ENCODE measurements at regions not wholly inside any gene's neighbourhood (a gene's known extent, or its start where the extent isn't known, plus 50 kb on each side); places are given as distances from the start of the nearest gene placed in this dataset.
A peak's percentile ranks its signal among the peaks of the same experiment; 100 is the strongest.

DNA sequence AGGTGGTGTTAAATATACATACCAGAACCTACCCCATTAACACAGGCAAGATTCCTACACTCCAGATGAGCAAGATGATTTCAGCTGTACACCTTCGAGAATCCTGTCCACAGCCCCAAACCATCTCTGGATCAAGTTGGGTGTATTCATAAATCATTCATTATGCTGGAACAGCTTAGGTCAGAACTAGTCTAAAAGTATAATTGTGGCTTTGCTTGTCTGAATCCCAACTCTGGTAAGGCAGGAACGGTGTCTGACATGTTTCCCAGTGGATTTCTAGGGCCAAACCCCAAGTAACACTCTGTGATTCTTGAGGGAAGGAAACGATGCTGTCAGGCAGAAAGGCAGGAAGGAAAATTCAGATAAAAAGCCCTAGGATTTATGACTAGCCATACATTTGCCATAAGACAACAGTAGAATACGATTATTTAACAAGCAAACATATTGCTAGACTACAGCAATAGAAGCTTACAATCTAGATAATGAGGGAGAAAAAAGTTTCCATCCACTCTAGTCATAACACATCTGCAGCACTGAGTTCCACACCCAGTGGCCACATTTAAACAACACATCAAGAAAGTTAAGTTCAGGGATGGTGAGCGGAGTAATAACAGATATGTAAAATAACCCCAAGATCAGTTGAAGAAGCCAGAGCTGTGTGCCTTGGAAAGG lies 444.8 kb downstream of the RND3 start:
- no peak for DNase-seq
- no peak overlapping the region for H3K27ac Mint-ChIP-seq
- no peaks in the 10 kb centered on the region for H3K36me3 Mint-ChIP-seq (ENCODE audit: low read depth)
- peaks cover 8% of the 10 kb centered on the region for H3K4me1 Mint-ChIP-seq
- no peaks in the 10 kb centered on the region for H3K27me3 Mint-ChIP-seq (ENCODE audit: low read depth, poor library complexity)
- TF ChIP-seq, protein P1, sequence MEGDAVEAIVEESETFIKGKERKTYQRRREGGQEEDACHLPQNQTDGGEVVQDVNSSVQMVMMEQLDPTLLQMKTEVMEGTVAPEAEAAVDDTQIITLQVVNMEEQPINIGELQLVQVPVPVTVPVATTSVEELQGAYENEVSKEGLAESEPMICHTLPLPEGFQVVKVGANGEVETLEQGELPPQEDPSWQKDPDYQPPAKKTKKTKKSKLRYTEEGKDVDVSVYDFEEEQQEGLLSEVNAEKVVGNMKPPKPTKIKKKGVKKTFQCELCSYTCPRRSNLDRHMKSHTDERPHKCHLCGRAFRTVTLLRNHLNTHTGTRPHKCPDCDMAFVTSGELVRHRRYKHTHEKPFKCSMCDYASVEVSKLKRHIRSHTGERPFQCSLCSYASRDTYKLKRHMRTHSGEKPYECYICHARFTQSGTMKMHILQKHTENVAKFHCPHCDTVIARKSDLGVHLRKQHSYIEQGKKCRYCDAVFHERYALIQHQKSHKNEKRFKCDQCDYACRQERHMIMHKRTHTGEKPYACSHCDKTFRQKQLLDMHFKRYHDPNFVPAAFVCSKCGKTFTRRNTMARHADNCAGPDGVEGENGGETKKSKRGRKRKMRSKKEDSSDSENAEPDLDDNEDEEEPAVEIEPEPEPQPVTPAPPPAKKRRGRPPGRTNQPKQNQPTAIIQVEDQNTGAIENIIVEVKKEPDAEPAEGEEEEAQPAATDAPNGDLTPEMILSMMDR (IDR thresholded peaks at IDR 0.05) = no peak
- H3K9me3 Mint-ChIP-seq = no peaks in the 10 kb centered on the region
- H3K4me3 Mint-ChIP-seq = no peak overlapping the region

DNA sequence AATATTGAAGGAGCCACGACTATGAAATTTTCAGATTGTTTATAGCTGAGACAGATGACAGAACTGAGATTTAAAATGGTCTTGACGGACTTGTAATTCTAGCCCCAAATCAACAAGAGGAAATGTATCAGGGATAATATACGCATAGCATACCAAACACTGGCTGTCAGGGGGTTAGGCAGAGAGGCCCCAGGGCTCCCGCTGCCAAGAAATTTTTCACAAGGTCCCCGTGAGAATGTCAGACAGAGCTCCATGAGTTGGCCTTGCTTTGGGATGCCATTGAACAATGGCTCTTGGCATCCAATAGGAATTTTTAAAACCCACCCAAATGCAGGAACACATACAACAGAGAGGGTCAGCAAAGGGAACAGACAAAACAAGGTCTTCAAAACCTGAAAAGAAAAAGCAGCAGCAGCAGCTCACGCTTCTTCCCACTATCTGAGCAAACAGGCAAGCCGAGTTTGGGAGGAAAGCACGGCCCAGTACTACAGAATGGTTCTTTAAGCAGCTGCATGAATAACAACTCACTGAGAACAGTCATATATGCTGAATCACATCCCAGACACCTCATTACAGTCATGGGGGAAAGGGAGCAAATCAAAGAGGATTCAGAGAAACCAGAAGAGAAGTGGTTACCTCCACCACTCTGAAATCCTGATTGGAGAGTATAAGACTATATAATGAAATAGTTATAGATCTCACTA lies 445.6 kb downstream of the RND3 start:
- Mint-ChIP-seq H3K4me3 (no peak overlapping the region), H3K4me1 (peaks cover 6% of the 10 kb centered on the region), H3K27me3 (ENCODE audit: low read depth, poor library complexity) (no peaks in the 10 kb centered on the region), H3K27ac (peak overlapping the region; percentile 24), H3K9me3 (no peaks in the 10 kb centered on the region), H3K36me3 (ENCODE audit: low read depth) (no peaks in the 10 kb centered on the region)
- DNase-seq = no peak
- TF ChIP-seq, protein P1 (IDR thresholded peaks at IDR 0.05) = no peak

DNA sequence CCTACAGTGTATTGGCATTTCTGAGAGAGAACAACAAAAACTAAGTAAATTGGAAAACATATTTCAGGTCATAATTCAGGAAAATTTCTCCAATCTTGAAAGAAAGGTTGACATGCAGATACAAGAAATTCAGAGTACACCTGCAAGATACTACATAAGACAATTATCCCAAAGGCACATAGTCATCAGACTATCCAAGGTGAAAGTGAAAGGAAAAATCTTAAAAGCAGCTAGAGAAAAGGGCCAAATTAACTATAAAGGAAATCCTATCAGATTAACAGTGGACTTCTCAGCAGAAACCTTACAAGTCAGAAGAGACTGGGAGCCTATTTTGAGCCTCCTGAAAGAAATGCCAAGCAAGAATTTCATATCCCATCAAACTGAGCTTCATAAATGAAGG lies 449.0 kb upstream of the MMADHC start:
- H3K4me3 Mint-ChIP-seq = no peak overlapping the region
- H3K27me3 Mint-ChIP-seq (ENCODE audit: low read depth, poor library complexity) = no peaks in the 10 kb centered on the region
- TF ChIP-seq, protein P1 (IDR thresholded peaks at IDR 0.05) = no peak
- H3K36me3 Mint-ChIP-seq (ENCODE audit: low read depth) = no peaks in the 10 kb centered on the region
- peaks cover 16% of the 10 kb centered on the region for H3K4me1 Mint-ChIP-seq
- no peak for DNase-seq
- H3K9me3 Mint-ChIP-seq = no peaks in the 10 kb centered on the region
- no peak overlapping the region for H3K27ac Mint-ChIP-seq

DNA sequence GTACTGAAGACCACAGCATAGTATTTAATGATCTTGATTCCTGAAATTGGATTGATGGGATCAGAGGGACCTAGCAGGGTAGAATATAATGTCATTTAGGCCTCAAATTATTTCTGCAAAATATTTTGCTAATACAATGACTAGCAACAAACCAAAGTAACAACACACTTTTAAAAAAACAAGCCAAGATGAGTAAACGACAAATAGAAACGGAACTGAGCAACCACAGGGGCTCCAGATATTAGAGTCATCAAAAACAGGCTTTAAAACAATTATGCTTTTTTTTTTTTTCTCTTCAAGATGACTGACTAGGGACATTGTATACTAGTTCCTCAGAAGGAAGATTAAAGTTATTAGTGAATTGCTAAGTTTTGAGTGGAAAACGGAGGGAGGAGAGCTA lies 447.1 kb upstream of the MMADHC start:
- DNase-seq = no peak
- TF ChIP-seq, protein P1 (IDR thresholded peaks at IDR 0.05) = no peak
- no peaks in the 10 kb centered on the region for H3K27me3 Mint-ChIP-seq (ENCODE audit: low read depth, poor library complexity)
- no peaks in the 10 kb centered on the region for H3K9me3 Mint-ChIP-seq
- H3K27ac Mint-ChIP-seq = no peak overlapping the region
- H3K4me1 Mint-ChIP-seq = peaks cover 16% of the 10 kb centered on the region
- no peak overlapping the region for H3K4me3 Mint-ChIP-seq
- no peaks in the 10 kb centered on the region for H3K36me3 Mint-ChIP-seq (ENCODE audit: low read depth)

DNA sequence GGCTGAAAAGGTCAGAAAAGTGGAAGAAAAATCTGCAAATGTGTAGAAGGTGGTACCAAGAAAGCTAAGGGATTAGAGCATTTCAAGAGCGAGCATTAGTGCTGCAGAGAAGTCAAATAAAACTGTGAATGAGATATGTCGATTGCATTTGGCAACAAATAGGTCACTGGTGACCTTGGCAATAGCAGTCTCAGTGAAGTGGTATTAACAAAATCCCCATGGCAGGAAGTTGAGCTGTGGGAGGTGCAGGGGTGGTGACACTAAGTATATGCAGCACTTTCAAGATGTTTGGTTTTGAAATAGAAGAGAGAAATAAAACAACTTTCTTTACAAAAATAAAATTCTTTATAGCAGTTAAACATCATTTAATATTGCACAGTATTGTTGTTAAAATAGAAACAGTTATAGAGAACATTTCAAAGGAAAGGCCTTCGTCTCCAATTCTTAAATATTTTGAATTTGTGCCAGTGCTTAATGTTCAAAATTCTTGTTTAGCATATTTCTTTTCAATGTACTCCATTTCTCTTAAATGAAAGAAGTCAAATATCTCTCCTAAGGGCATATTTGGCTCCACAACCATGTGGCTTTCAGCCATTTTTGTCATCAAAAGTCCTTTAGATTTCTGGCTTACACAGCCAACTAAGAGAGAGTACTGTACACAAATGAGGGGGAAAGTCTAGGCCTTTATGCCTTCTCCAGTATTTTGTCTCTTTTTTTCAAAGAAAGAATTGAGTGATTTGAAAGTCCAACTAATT lies 443.0 kb upstream of the MMADHC start:
- H3K9me3 Mint-ChIP-seq = no peaks in the 10 kb centered on the region
- H3K4me1 Mint-ChIP-seq = peaks cover 16% of the 10 kb centered on the region
- H3K27ac Mint-ChIP-seq = no peak overlapping the region
- H3K27me3 Mint-ChIP-seq (ENCODE audit: low read depth, poor library complexity) = no peaks in the 10 kb centered on the region
- H3K36me3 Mint-ChIP-seq (ENCODE audit: low read depth) = no peaks in the 10 kb centered on the region
- DNase-seq = no peak
- TF ChIP-seq, protein P1 (IDR thresholded peaks at IDR 0.05) = no peak
- H3K4me3 Mint-ChIP-seq = no peak overlapping the region

Data from nephron progenitor cell (in vitro differentiated cells).